GM12891 (cell line): ENCODE measurements at regions not wholly inside any gene's neighbourhood (a gene's known extent, or its start where the extent isn't known, plus 50 kb on each side); places are given as distances from the start of the nearest gene placed in this dataset.
A peak's percentile ranks its signal among the peaks of the same experiment; 100 is the strongest.
"Not testable (repeated sequence)": the region's sequence is repeated elsewhere in the genome, so short reads cannot be mapped to it uniquely, and the experiment has no call there.

Experiments used
- DNase-seq: peaks from one replicate; pipeline ENCODE4 v3.0.0; 2011; ENCODE audit warnings: low spot score; ENCODE audit not compliant: insufficient read length
- FAIRE-seq: peaks from 2 replicates; lab custom pipeline; 2011; peaks lifted over from hg19 to GRCh38; lab: Jason Lieb, UNC
- PAX5 ChIP-seq: IDR thresholded peaks from 2 replicates; pipeline ENCODE4 v1.6.1; 2011; ENCODE audit warnings: low read length, moderate library complexity, mild to moderate bottlenecking; ENCODE audit not compliant: insufficient read depth, severe bottlenecking
- POLR2A ChIP-seq: IDR thresholded peaks from 2 replicates; pipeline ENCODE4 v1.6.1; 2011; ENCODE audit warnings: low read depth, low read length, control low read depth
- POLR2AphosphoS5 ChIP-seq: IDR thresholded peaks from 2 replicates; pipeline ENCODE4 v1.6.1; 2011; ENCODE audit warnings: low read depth, low read length, control low read depth
- POU2F2 ChIP-seq: IDR thresholded peaks from 2 replicates; pipeline ENCODE4 v1.6.1; 2011; ENCODE audit warnings: low read depth, mild to moderate bottlenecking, control low read depth, low read length, moderate library complexity
- SPI1 ChIP-seq: IDR thresholded peaks from 2 replicates; pipeline ENCODE4 v1.6.1; 2011; ENCODE audit warnings: low read depth, low read length, control low read depth
- TAF1 ChIP-seq: IDR thresholded peaks from 2 replicates; pipeline ENCODE4 v1.6.1; 2011; ENCODE audit warnings: low read depth, low read length, control low read depth

GRCh38 chr3:10725846-10726245, 90.2 kb upstream of the SLC6A11 start:
- TF ChIP-seq SPI1 (no peak), POU2F2 (no peak), PAX5 (no peak), TAF1 (no peak), POLR2A (no peak), POLR2AphosphoS5 (no peak)
- no peak for FAIRE-seq

GRCh38 chr3:10726787-10727186, 89.2 kb upstream of the SLC6A11 start:
- no peak for FAIRE-seq
- no peak for DNase-seq
- TF ChIP-seq POLR2AphosphoS5 (no peak), SPI1 (no peak), TAF1 (no peak), POLR2A (no peak), PAX5 (no peak)

More at GRCh38 chr3:10725846-10726245, 90.2 kb upstream of the SLC6A11 start:
- no peak for DNase-seq

GRCh38 chr3:10729439-10729838, 86.6 kb upstream of the SLC6A11 start:
- TF ChIP-seq POLR2AphosphoS5 = no peak
- no peak for TF ChIP-seq POLR2A
- TF ChIP-seq SPI1 = no peak
- no peak for TF ChIP-seq PAX5
- no peak for TF ChIP-seq POU2F2
- TF ChIP-seq TAF1 = no peak
- FAIRE-seq = no peak

GRCh38 chr3:10732292-10732691, 83.7 kb upstream of the SLC6A11 start:
- no peak for FAIRE-seq
- TF ChIP-seq TAF1 (no peak), POLR2AphosphoS5 (no peak), POLR2A (no peak), POU2F2 (no peak), PAX5 (no peak), SPI1 (no peak)
- DNase-seq = no peak

More at GRCh38 chr3:10729439-10729838, 86.6 kb upstream of the SLC6A11 start:
- DNase-seq = no peak

- no peak for FAIRE-seq
- no peak for DNase-seq
- TF ChIP-seq POLR2A (no peak), PAX5 (no peak), SPI1 (no peak), POLR2AphosphoS5 (no peak), TAF1 (no peak)
Observed at GRCh38 chr3:10733297-10733696, 82.7 kb upstream of the SLC6A11 start.

- DNase-seq, FAIRE-seq: not testable (repeated sequence)
Observed at GRCh38 chr3:10736444-10736843, 79.6 kb upstream of the SLC6A11 start.

GRCh38 chr3:10737785-10738184, 78.2 kb upstream of the SLC6A11 start:
- TF ChIP-seq POLR2A = no peak
- no peak for TF ChIP-seq SPI1
- TF ChIP-seq POLR2AphosphoS5 = no peak
- no peak for TF ChIP-seq POU2F2
- no peak for TF ChIP-seq TAF1
- no peak for TF ChIP-seq PAX5
- DNase-seq = no peak
- FAIRE-seq = no peak

GRCh38 chr3:10738688-10739372, 77.2 kb upstream of the SLC6A11 start:
- TF ChIP-seq TAF1 = no peak
- no peak for TF ChIP-seq POLR2AphosphoS5
- no peak for TF ChIP-seq POU2F2
- no peak for TF ChIP-seq PAX5
- no peak for TF ChIP-seq SPI1
- TF ChIP-seq POLR2A = no peak
- FAIRE-seq (peak; percentile 60), DNase-seq (peak; percentile 44)

GRCh38 chr3:10740954-10741353, 75.1 kb upstream of the SLC6A11 start:
- DNase-seq (no peak), FAIRE-seq (no peak)
- no peak for TF ChIP-seq POLR2AphosphoS5
- no peak for TF ChIP-seq POLR2A
- no peak for TF ChIP-seq PAX5
- TF ChIP-seq POU2F2 = no peak
- no peak for TF ChIP-seq SPI1
- TF ChIP-seq TAF1 = no peak

- FAIRE-seq (no peak), DNase-seq (no peak)
- TF ChIP-seq POLR2A = no peak
- no peak for TF ChIP-seq SPI1
- TF ChIP-seq PAX5 = no peak
- TF ChIP-seq TAF1 = no peak
- TF ChIP-seq POLR2AphosphoS5 = no peak
- TF ChIP-seq POU2F2 = no peak
Observed at GRCh38 chr3:10741891-10742671, 73.9 kb upstream of the SLC6A11 start.
